ENCODE measurements at regions not wholly inside any gene's neighbourhood (a gene's known extent, or its start where the extent isn't known, plus 50 kb on each side); places are given as distances from the start of the nearest gene placed in this dataset.

- BruUV-seq (replicated peaks), result no TSS peak
- no peak for ATAC-seq
Measured at GRCh38 chr5:103480246-103480645, 82.3 kb downstream of the NUDT12 start.

GRCh38 chr5:103477678-103478077, 84.9 kb downstream of the NUDT12 start:
- no peak for ATAC-seq
- in situ Hi-C loops (cut with HindIII; ENCODE audit: low pct_unique_long_range_greater_than_20kb, low sequenced_read_pairs), result no loop called here
- Histone ChIP-seq H3K36me3 (ENCODE audit: control insufficient read depth, insufficient read depth, low read length) (no peaks in the 10 kb centered on the region), H3K27ac (ENCODE audit: low read length) (no peak overlapping the region), H3K27me3 (ENCODE audit: control insufficient read depth, insufficient read depth, low read length) (peaks cover 4% of the 10 kb centered on the region), H3K4me1 (ENCODE audit: control insufficient read depth, insufficient read depth, low read length) (no peaks in the 10 kb centered on the region), H3K9me3 (ENCODE audit: control insufficient read depth, insufficient read depth, low read depth, low read length) (no peaks in the 10 kb centered on the region), H3K4me3 (ENCODE audit: low read depth in 2 of 2, low read length in 2 of 2) (no peak overlapping the region)
- ChIA-PET CTCF (no interaction called here), POLR2A (no interaction called here)
- no TSS peak for BruUV-seq (replicated peaks)
- intact Hi-C loops (cut with micrococcal nuclease; ENCODE audit: unreplicated experiment), result no loop called here
- DNase-seq (ENCODE audit: low read depth, low spot score), result no peak
- TF ChIP-seq TCF7L2 (IDR thresholded peaks at IDR 0.05; ENCODE audit: low read depth, low read length) (no peak), REST (IDR thresholded peaks at IDR 0.05; ENCODE audit: insufficient read depth in 1 of 2, low read depth in 2 of 2, low read length in 1 of 2) (no peak), POLR2AphosphoS5 (IDR thresholded peaks at IDR 0.05; ENCODE audit: low read depth, low read length) (no peak), CTCF (IDR thresholded peaks at IDR 0.05) (no peak)

More at GRCh38 chr5:103480246-103480645, 82.3 kb downstream of the NUDT12 start:
- POLR2A ChIA-PET, result no interaction called here
- no peaks in the 10 kb centered on the region for H3K4me1 ChIP-seq (ENCODE audit: control insufficient read depth, insufficient read depth, low read length)
- intact Hi-C loops (cut with micrococcal nuclease; ENCODE audit: unreplicated experiment), result no loop called here
- peaks cover 2% of the 10 kb centered on the region for H3K27me3 ChIP-seq (ENCODE audit: control insufficient read depth, insufficient read depth, low read length)
- H3K27ac ChIP-seq (ENCODE audit: low read length), result no peak overlapping the region
- no peak for DNase-seq (ENCODE audit: low read depth, low spot score)
- TF ChIP-seq SIN3A (IDR thresholded peaks at IDR 0.05; ENCODE audit: borderline replicate concordance, insufficient read depth, low read depth, low read length) (no peak), CTCF (IDR thresholded peaks at IDR 0.05) (no peak), POLR2AphosphoS5 (IDR thresholded peaks at IDR 0.05; ENCODE audit: low read depth, low read length) (no peak), TCF7L2 (IDR thresholded peaks at IDR 0.05; ENCODE audit: low read depth, low read length) (no peak), REST (IDR thresholded peaks at IDR 0.05; ENCODE audit: insufficient read depth in 1 of 2, low read depth in 2 of 2, low read length in 1 of 2) (no peak)
- CTCF ChIA-PET, result no interaction called here
- in situ Hi-C loops (cut with HindIII; ENCODE audit: low pct_unique_long_range_greater_than_20kb, low sequenced_read_pairs), result no loop called here
- no peaks in the 10 kb centered on the region for H3K36me3 ChIP-seq (ENCODE audit: control insufficient read depth, insufficient read depth, low read length)
- no peaks in the 10 kb centered on the region for H3K9me3 ChIP-seq (ENCODE audit: control insufficient read depth, insufficient read depth, low read depth, low read length)
- H3K4me3 ChIP-seq (ENCODE audit: low read depth in 2 of 2, low read length in 2 of 2), result no peak overlapping the region

All from Panc1 (cell line).